ENCODE measurements at regions not wholly inside any gene's neighbourhood (a gene's known extent, or its start where the extent isn't known, plus 50 kb on each side); places are given as distances from the start of the nearest gene placed in this dataset.
"Not testable (repeated sequence)": the region's sequence is repeated elsewhere in the genome, so short reads cannot be mapped to it uniquely, and the experiment has no call there.

GRCh38 chr7:65551042-65551441, 177.4 kb downstream of the ZNF92 start:
- TF ChIP-seq, protein P1, sequence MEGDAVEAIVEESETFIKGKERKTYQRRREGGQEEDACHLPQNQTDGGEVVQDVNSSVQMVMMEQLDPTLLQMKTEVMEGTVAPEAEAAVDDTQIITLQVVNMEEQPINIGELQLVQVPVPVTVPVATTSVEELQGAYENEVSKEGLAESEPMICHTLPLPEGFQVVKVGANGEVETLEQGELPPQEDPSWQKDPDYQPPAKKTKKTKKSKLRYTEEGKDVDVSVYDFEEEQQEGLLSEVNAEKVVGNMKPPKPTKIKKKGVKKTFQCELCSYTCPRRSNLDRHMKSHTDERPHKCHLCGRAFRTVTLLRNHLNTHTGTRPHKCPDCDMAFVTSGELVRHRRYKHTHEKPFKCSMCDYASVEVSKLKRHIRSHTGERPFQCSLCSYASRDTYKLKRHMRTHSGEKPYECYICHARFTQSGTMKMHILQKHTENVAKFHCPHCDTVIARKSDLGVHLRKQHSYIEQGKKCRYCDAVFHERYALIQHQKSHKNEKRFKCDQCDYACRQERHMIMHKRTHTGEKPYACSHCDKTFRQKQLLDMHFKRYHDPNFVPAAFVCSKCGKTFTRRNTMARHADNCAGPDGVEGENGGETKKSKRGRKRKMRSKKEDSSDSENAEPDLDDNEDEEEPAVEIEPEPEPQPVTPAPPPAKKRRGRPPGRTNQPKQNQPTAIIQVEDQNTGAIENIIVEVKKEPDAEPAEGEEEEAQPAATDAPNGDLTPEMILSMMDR (IDR thresholded peaks at IDR 0.05): not testable (repeated sequence)
- TF ChIP-seq SIN3A (IDR thresholded peaks at IDR 0.05; ENCODE audit: borderline replicate concordance, insufficient read depth, low read depth, low read length); REST (IDR thresholded peaks at IDR 0.05; ENCODE audit: insufficient read depth in 1 of 2, low read depth in 2 of 2, low read length in 1 of 2); POLR2AphosphoS5 (IDR thresholded peaks at IDR 0.05; ENCODE audit: low read depth, low read length): not testable (repeated sequence)
